ENCODE measurements at regions not wholly inside any gene's neighbourhood (a gene's known extent, or its start where the extent isn't known, plus 50 kb on each side); places are given as distances from the start of the nearest gene placed in this dataset.

GRCh38 chr2:146950361-146950760 lies 894.5 kb upstream of the ACVR2A start:
- Histone ChIP-seq H3K27me3 (ENCODE audit: control insufficient read depth, insufficient read depth, low read length) (no peaks in the 10 kb centered on the region), H3K4me1 (ENCODE audit: control insufficient read depth, insufficient read depth, low read length) (no peaks in the 10 kb centered on the region), H3K27ac (ENCODE audit: low read length) (no peak overlapping the region), H3K9me3 (ENCODE audit: control insufficient read depth, insufficient read depth, low read depth, low read length) (no peaks in the 10 kb centered on the region; the same call in 1 of the 2 replicates), H3K36me3 (ENCODE audit: control insufficient read depth, insufficient read depth, low read length) (no peaks in the 10 kb centered on the region), H3K4me3 (ENCODE audit: low read depth in 2 of 2, low read length in 2 of 2) (no peak overlapping the region)
- BruUV-seq (replicated peaks): no TSS peak
- POLR2A ChIA-PET: no interaction called here
- in situ Hi-C loops (cut with HindIII; ENCODE audit: low pct_unique_long_range_greater_than_20kb, low sequenced_read_pairs) (no loop called here), intact Hi-C loops (cut with micrococcal nuclease; ENCODE audit: unreplicated experiment) (no loop called here)
- no peak for ATAC-seq
- TF ChIP-seq REST (IDR thresholded peaks at IDR 0.05; ENCODE audit: insufficient read depth in 1 of 2, low read depth in 2 of 2, low read length in 1 of 2): no peak
- no peak for TF ChIP-seq TCF7L2 (IDR thresholded peaks at IDR 0.05; ENCODE audit: low read depth, low read length)
- no peak for TF ChIP-seq SIN3A (IDR thresholded peaks at IDR 0.05; ENCODE audit: borderline replicate concordance, insufficient read depth, low read depth, low read length)
- no peak for TF ChIP-seq POLR2AphosphoS5 (IDR thresholded peaks at IDR 0.05; ENCODE audit: low read depth, low read length)
- TF ChIP-seq CTCF (IDR thresholded peaks at IDR 0.05): no peak
- CTCF ChIA-PET: no interaction called here
- no peak for DNase-seq (ENCODE audit: low read depth, low spot score)

GRCh38 chr2:146949400-146949799 lies 895.4 kb upstream of the ACVR2A start:
- H3K4me3 ChIP-seq (ENCODE audit: low read depth in 2 of 2, low read length in 2 of 2): no peak overlapping the region
- H3K36me3 ChIP-seq (ENCODE audit: control insufficient read depth, insufficient read depth, low read length): no peaks in the 10 kb centered on the region
- H3K9me3 ChIP-seq (ENCODE audit: control insufficient read depth, insufficient read depth, low read depth, low read length): no peaks in the 10 kb centered on the region
- no peak for DNase-seq (ENCODE audit: low read depth, low spot score)
- BruUV-seq (replicated peaks): no TSS peak
- TF ChIP-seq TCF7L2 (IDR thresholded peaks at IDR 0.05; ENCODE audit: low read depth, low read length): no peak
- no peak for TF ChIP-seq REST (IDR thresholded peaks at IDR 0.05; ENCODE audit: insufficient read depth in 1 of 2, low read depth in 2 of 2, low read length in 1 of 2)
- TF ChIP-seq CTCF (IDR thresholded peaks at IDR 0.05): no peak
- no peak for TF ChIP-seq POLR2AphosphoS5 (IDR thresholded peaks at IDR 0.05; ENCODE audit: low read depth, low read length)
- TF ChIP-seq SIN3A (IDR thresholded peaks at IDR 0.05; ENCODE audit: borderline replicate concordance, insufficient read depth, low read depth, low read length): no peak
- H3K27me3 ChIP-seq (ENCODE audit: control insufficient read depth, insufficient read depth, low read length): no peaks in the 10 kb centered on the region
- POLR2A ChIA-PET: no interaction called here
- no peak overlapping the region for H3K27ac ChIP-seq (ENCODE audit: low read length)
- CTCF ChIA-PET: no interaction called here
- intact Hi-C loops (cut with micrococcal nuclease; ENCODE audit: unreplicated experiment): no loop called here
- in situ Hi-C loops (cut with HindIII; ENCODE audit: low pct_unique_long_range_greater_than_20kb, low sequenced_read_pairs): no loop called here
- H3K4me1 ChIP-seq (ENCODE audit: control insufficient read depth, insufficient read depth, low read length): no peaks in the 10 kb centered on the region
- ATAC-seq: no peak
